ENCODE measurements at regions not wholly inside any gene's neighbourhood (a gene's known extent, or its start where the extent isn't known, plus 50 kb on each side); places are given as distances from the start of the nearest gene placed in this dataset.
"Not testable (repeated sequence)": the region's sequence is repeated elsewhere in the genome, so short reads cannot be mapped to it uniquely, and the experiment has no call there.

GRCh38 chr1:30374400-30375070, 348.9 kb downstream of the MATN1 start:
- no peak for DNase-seq

GRCh38 chr1:30373471-30374399, 349.6 kb downstream of the MATN1 start:
- DNase-seq = no peak

- DNase-seq = no peak
Measured at GRCh38 chr1:30372792-30373433, 350.5 kb downstream of the MATN1 start.

GRCh38 chr1:30371888-30372791, 351.2 kb downstream of the MATN1 start:
- DNase-seq = no peak

- DNase-seq = no peak
Measured at GRCh38 chr1:30371179-30371788, 352.1 kb downstream of the MATN1 start.

- DNase-seq = no peak
Measured at GRCh38 chr1:30368651-30369240, 354.6 kb downstream of the MATN1 start.

GRCh38 chr1:30366911-30367310, 356.5 kb downstream of the MATN1 start:
- no peak for DNase-seq

- no peak for DNase-seq
Measured at GRCh38 chr1:30366199-30366598, 357.2 kb downstream of the MATN1 start.

GRCh38 chr1:30365596-30365995, 357.8 kb downstream of the MATN1 start:
- DNase-seq = no peak

- no peak for DNase-seq
Measured at GRCh38 chr1:30363031-30363430, 360.4 kb downstream of the MATN1 start.

GRCh38 chr1:30362603-30362990, 360.8 kb downstream of the MATN1 start:
- DNase-seq = no peak

- DNase-seq = not testable (repeated sequence)
Measured at GRCh38 chr1:30361890-30362602, 361.3 kb downstream of the MATN1 start.

GRCh38 chr1:30360753-30361152, 362.6 kb downstream of the MATN1 start:
- no peak for DNase-seq

- DNase-seq = no peak
Measured at GRCh38 chr1:30360281-30360680, 363.1 kb downstream of the MATN1 start.

GRCh38 chr1:30359539-30360220, 363.7 kb downstream of the MATN1 start:
- no peak for DNase-seq

- no peak for DNase-seq
Measured at GRCh38 chr1:30358500-30358899, 364.9 kb downstream of the MATN1 start.

GRCh38 chr1:30356839-30357238, 366.5 kb downstream of the MATN1 start:
- no peak for DNase-seq

- no peak for DNase-seq
Measured at GRCh38 chr1:30354410-30354809, 369.0 kb downstream of the MATN1 start.

GRCh38 chr1:30353637-30354036, 369.7 kb downstream of the MATN1 start:
- DNase-seq = no peak

- no peak for DNase-seq
Measured at GRCh38 chr1:30348147-30348546, 375.2 kb downstream of the MATN1 start.

Measured in central memory CD4-positive, alpha-beta T cell (primary cell).